OCI-LY1 (cell line): ENCODE measurements at regions not wholly inside any gene's neighbourhood (a gene's known extent, or its start where the extent isn't known, plus 50 kb on each side); places are given as distances from the start of the nearest gene placed in this dataset.

Source experiments
- CTCF ChIP-seq: fragments of 200-600 bp; sonication (generic), shearing (Covaris generic); IDR thresholded peaks from 2 replicates; pipeline ENCODE4 v1.5.1; 2017; ENCODE audit warnings: mild to moderate bottlenecking, antibody characterized with exemption, low read length, moderate library complexity, mixed read lengths
- EZH2 ChIP-seq: fragments of 200-600 bp; sonication (generic), shearing (Covaris generic); IDR thresholded peaks from 2 replicates; pipeline ENCODE4 v1.8.0; 2017; ENCODE audit warnings: borderline replicate concordance, mixed run types, mild to moderate bottlenecking, antibody characterized with exemption, low read length, moderate library complexity, mixed read lengths

- no peak for TF ChIP-seq CTCF
- no peak for TF ChIP-seq EZH2
Observed at GRCh38 chr9:2524601-2525000, 97.0 kb upstream of the VLDLR start.
